NT2/D1 (cell line): ENCODE measurements at regions not wholly inside any gene's neighbourhood (a gene's known extent, or its start where the extent isn't known, plus 50 kb on each side); places are given as distances from the start of the nearest gene placed in this dataset.

ENCODE experiments used
- YY1 ChIP-seq: IDR thresholded peaks from 2 replicates; pipeline ENCODE4 v1.6.1; 2011; ENCODE audit not compliant: insufficient read length, insufficient read depth
- ZNF274 ChIP-seq: IDR thresholded peaks from 2 replicates; pipeline ENCODE4 v1.6.1; 2011; ENCODE audit warnings: mild to moderate bottlenecking, low read depth, low read length

DNA sequence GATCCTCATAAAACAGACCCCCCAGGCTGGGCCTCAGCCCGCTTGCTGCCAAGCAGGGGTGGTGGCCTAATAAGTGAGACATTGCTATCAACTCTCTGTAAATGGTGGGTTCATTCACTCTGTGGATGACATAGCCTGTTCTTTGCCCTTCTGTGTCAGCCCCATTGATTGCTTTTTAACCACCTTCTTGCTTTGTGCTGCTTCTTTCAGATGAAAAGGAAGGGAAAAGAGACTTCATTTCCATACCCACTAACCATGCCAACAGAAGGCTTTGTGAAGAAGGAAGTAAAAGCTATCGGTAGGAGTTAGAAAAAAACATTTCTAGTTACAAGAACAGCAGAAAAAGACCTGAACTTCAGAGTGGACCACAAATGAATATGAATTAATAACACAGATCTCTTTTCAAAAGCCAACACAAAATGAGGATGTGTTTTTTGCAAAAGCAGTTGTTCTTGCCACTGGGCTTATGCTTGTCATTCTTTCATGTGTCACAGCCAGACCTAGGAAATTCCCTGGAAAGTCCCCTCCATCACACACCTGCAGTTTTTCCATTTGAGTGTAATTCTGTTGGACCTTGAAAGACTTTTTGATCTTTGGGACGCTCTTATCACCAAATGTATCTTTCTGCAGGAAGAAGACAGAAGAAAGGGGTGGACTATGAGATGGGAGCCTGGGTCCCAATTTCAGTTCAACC lies 507.7 kb downstream of the CCDC171 start:
- TF ChIP-seq ZNF274 (no peak), YY1 (no peak)
